HPDE6-E6E7 (cell line): ENCODE measurements at regions not wholly inside any gene's neighbourhood (a gene's known extent, or its start where the extent isn't known, plus 50 kb on each side); places are given as distances from the start of the nearest gene placed in this dataset.
"Not testable (repeated sequence)": the region's sequence is repeated elsewhere in the genome, so short reads cannot be mapped to it uniquely, and the experiment has no call there.

ENCODE experiments used
- DNase-seq: peaks from one replicate; pipeline ENCODE4 v3.0.0; 2011; ENCODE audit warnings: missing footprints; ENCODE audit errors: extremely low spot score

GRCh38 chr21:18114810-18115209, 129.8 kb upstream of the CHODL start:
- no peak for DNase-seq

GRCh38 chr21:18104802-18105201, 139.8 kb upstream of the CHODL start:
- DNase-seq = no peak

- not testable (repeated sequence) for DNase-seq
These were observed 148.2 kb upstream of the CHODL start for GRCh38 chr21:18096413-18096812.

GRCh38 chr21:18089786-18090185, 154.8 kb upstream of the CHODL start:
- DNase-seq = no peak

- no peak for DNase-seq
These were observed 174.2 kb upstream of the CHODL start for GRCh38 chr21:18070392-18070791.

GRCh38 chr21:18069875-18070274, 174.8 kb upstream of the CHODL start:
- no peak for DNase-seq

GRCh38 chr21:18060402-18060801, 184.2 kb upstream of the CHODL start:
- DNase-seq = no peak

GRCh38 chr21:18058731-18059398, 185.8 kb upstream of the CHODL start:
- DNase-seq = no peak

- no peak for DNase-seq
These were observed 191.5 kb upstream of the CHODL start for GRCh38 chr21:18053151-18053550.

GRCh38 chr21:18049461-18049860, 195.2 kb upstream of the CHODL start:
- no peak for DNase-seq

GRCh38 chr21:18041012-18041411, 203.6 kb upstream of the CHODL start:
- DNase-seq = no peak

GRCh38 chr21:18030248-18030647, 211.1 kb upstream of the C21orf91 start:
- DNase-seq = no peak

GRCh38 chr21:18026359-18026758, 207.2 kb upstream of the C21orf91 start:
- DNase-seq = no peak

GRCh38 chr21:18023711-18024110, 204.6 kb upstream of the C21orf91 start:
- no peak for DNase-seq

GRCh38 chr21:18023157-18023556, 204.0 kb upstream of the C21orf91 start:
- DNase-seq = no peak

GRCh38 chr21:18007121-18007520, 188.0 kb upstream of the C21orf91 start:
- DNase-seq = no peak

- no peak for DNase-seq
These were observed 187.5 kb upstream of the C21orf91 start for GRCh38 chr21:18006691-18007090.

- DNase-seq = no peak
These were observed 183.2 kb upstream of the C21orf91 start for GRCh38 chr21:18002393-18002792.

- DNase-seq = no peak
These were observed 182.0 kb upstream of the C21orf91 start for GRCh38 chr21:18000981-18001686.

- not testable (repeated sequence) for DNase-seq
These were observed 179.4 kb upstream of the C21orf91 start for GRCh38 chr21:17998599-17998998.

GRCh38 chr21:17989780-17990179, 170.6 kb upstream of the C21orf91 start:
- DNase-seq = no peak

GRCh38 chr21:17988102-17988437, 168.9 kb upstream of the C21orf91 start:
- DNase-seq = no peak

GRCh38 chr21:17987382-17988101, 168.4 kb upstream of the C21orf91 start:
- no peak for DNase-seq
